IMR-90 (cell line): ENCODE measurements at regions not wholly inside any gene's neighbourhood (a gene's known extent, or its start where the extent isn't known, plus 50 kb on each side); places are given as distances from the start of the nearest gene placed in this dataset.

ENCODE experiments used
- ATAC-seq: fragments of 200-7000 bp; cut with Tn5 transposase; 2 replicates; pipeline ENCODE4 v1.9.1; 2020; ENCODE audit warnings: low read depth, mild to moderate bottlenecking, moderate library complexity
- BruUV-seq: library from RNA; stranded (reverse); fragments of 400-500 nt; replicated peaks from 2 replicates; lab custom pipeline; 2021; lab: Mats Ljungman, UMichigan
- CTCF ChIA-PET: fragments of 300-600 bp; formaldehyde crosslinking; extraction: SDS; loops from one replicate; lab custom pipeline; 2021; ENCODE audit warnings: antibody characterized with exemption; lab: Yijun Ruan, JAX
- POLR2A ChIA-PET: fragments of 300-600 bp; sonication (Branson Sonifier 250); formaldehyde crosslinking; loops from one replicate; lab custom pipeline; 2022; ENCODE audit warnings: antibody characterized with exemption; ENCODE audit not compliant: unreplicated experiment; lab: Charles Lee
- DNase-seq: peaks from one replicate; pipeline ENCODE4 v3.0.0; 2013
- H2AFZ ChIP-seq: replicated peaks from 2 replicates; pipeline ENCODE3; 2013; ENCODE audit warnings: low read length, mild to moderate bottlenecking; ENCODE audit not compliant: poor library complexity
- H2AK5ac ChIP-seq: 2 replicates; pipeline ENCODE4 v1.6.1; 2013; ENCODE audit warnings: low read depth, low read length, inconsistent platforms
- H2AK9ac ChIP-seq: replicated peaks from 2 replicates; pipeline ENCODE3; 2013; ENCODE audit warnings: mild to moderate bottlenecking, low read depth, low read length, moderate library complexity; ENCODE audit not compliant: poor library complexity
- H2BK120ac ChIP-seq: 2 replicates; pipeline ENCODE4 v1.6.1; 2013; ENCODE audit warnings: low read depth, low read length, inconsistent platforms
- H2BK15ac ChIP-seq: 3 replicates; pipeline ENCODE4 v1.6.1; 2013; ENCODE audit warnings: low read depth, low read length, inconsistent platforms
- H2BK20ac ChIP-seq: 2 replicates; pipeline ENCODE4 v1.6.1; 2013; ENCODE audit warnings: low read depth, mild to moderate bottlenecking, inconsistent platforms, low read length, moderate library complexity
- H2BK5ac ChIP-seq: 2 replicates; pipeline ENCODE4 v1.6.1; 2013; ENCODE audit warnings: mild to moderate bottlenecking, low read depth, low read length, inconsistent platforms; ENCODE audit not compliant: poor library complexity, severe bottlenecking
- H3K14ac ChIP-seq: replicated peaks from 2 replicates; pipeline ENCODE4 v1.6.1; 2013; ENCODE audit warnings: low read depth, low read length, inconsistent platforms
- H3K18ac ChIP-seq: 2 replicates; pipeline ENCODE4 v1.6.1; 2013; ENCODE audit warnings: low read depth, low read length, control low read depth
- H3K23ac ChIP-seq: 2 replicates; pipeline ENCODE4 v1.6.1; 2013; ENCODE audit warnings: low read depth, low read length, inconsistent platforms
- H3K27ac ChIP-seq: 2 replicates; pipeline ENCODE4 v1.5.1; 2013; ENCODE audit warnings: mild to moderate bottlenecking, control low read depth, low read length; ENCODE audit not compliant: insufficient read depth
- H3K27me3 ChIP-seq: 2 replicates; pipeline ENCODE4 v1.6.1; 2013; ENCODE audit warnings: low read length; ENCODE audit not compliant: control insufficient read depth, insufficient read depth
- H3K36me3 ChIP-seq: 2 replicates; pipeline ENCODE4 v1.6.1; 2013; ENCODE audit warnings: low read length, mixed read lengths; ENCODE audit not compliant: control insufficient read depth, insufficient read depth
- H3K4ac ChIP-seq: 2 replicates; pipeline ENCODE4 v1.6.1; 2013; ENCODE audit warnings: low read depth, low read length, inconsistent platforms
- H3K4me1 ChIP-seq: 2 replicates; pipeline ENCODE4 v1.6.1; 2013; ENCODE audit warnings: low read length, mixed read lengths; ENCODE audit not compliant: control insufficient read depth, insufficient read depth
- H3K4me2 ChIP-seq: 2 replicates; pipeline ENCODE4 v1.6.1; 2013; ENCODE audit warnings: low read depth, mild to moderate bottlenecking, control low read depth, low read length, moderate library complexity
- H3K4me3 ChIP-seq: 2 replicates; pipeline ENCODE4 v1.5.1; 2013; ENCODE audit warnings: low read depth, mild to moderate bottlenecking, control low read depth, low read length, moderate library complexity; ENCODE audit not compliant: insufficient read depth
- H3K56ac ChIP-seq: 2 replicates; pipeline ENCODE4 v1.6.1; 2013; ENCODE audit warnings: low read length, inconsistent platforms; ENCODE audit not compliant: insufficient read depth; ENCODE audit errors: extremely low read depth
- H3K79me1 ChIP-seq, 2 experiments: 2 replicates each; pipeline ENCODE4 v1.6.1; 2013; ENCODE audit warnings: low read length in 2 of 2, inconsistent platforms in 1 of 2, low read depth in 1 of 2
- H3K9ac ChIP-seq: 2 replicates; pipeline ENCODE4 v1.6.1; 2013; ENCODE audit warnings: low read depth, low read length, control low read depth
- H3K9me1 ChIP-seq: 2 replicates; pipeline ENCODE4 v1.6.1; 2013; ENCODE audit warnings: low read length, inconsistent platforms; ENCODE audit not compliant: insufficient read depth
- H3K9me3 ChIP-seq: 2 replicates; pipeline ENCODE4 v1.6.1; 2013; ENCODE audit warnings: low read length; ENCODE audit not compliant: control insufficient read depth, insufficient read depth
- H4K20me1 ChIP-seq: 2 replicates; pipeline ENCODE4 v1.6.1; 2013; ENCODE audit warnings: low read length, inconsistent platforms; ENCODE audit not compliant: insufficient read depth
- H4K5ac ChIP-seq: 2 replicates; pipeline ENCODE4 v1.6.1; 2013; ENCODE audit warnings: mild to moderate bottlenecking, low read depth, low read length, control low read depth
- H4K8ac ChIP-seq, 2 experiments: 2 replicates each; pipeline ENCODE4 v1.6.1; 2013; ENCODE audit warnings: low read depth in 2 of 2, low read length in 2 of 2, control low read depth in 1 of 2, inconsistent platforms in 1 of 2
- H4K91ac ChIP-seq: 2 replicates; pipeline ENCODE4 v1.6.1; 2013; ENCODE audit warnings: low read depth, low read length, inconsistent platforms; ENCODE audit not compliant: insufficient read depth
- BHLHE40 ChIP-seq: fragments of 150-350 bp; IDR thresholded peaks from 2 replicates; pipeline ENCODE4 v1.6.1; 2016; ENCODE audit warnings: mild to moderate bottlenecking, low read depth, low read length
- CEBPB ChIP-seq: IDR thresholded peaks from 2 replicates; pipeline ENCODE4 v1.6.1; 2012; ENCODE audit warnings: low read depth, low read length, improper control_type of control experiment
- CHD1 ChIP-seq: IDR thresholded peaks from 2 replicates; pipeline ENCODE4 v1.6.1; 2012; ENCODE audit warnings: low read depth, low read length, improper control_type of control experiment
- FOS ChIP-seq: fragments of 150-350 bp; IDR thresholded peaks from 2 replicates; pipeline ENCODE4 v1.6.1; 2016; ENCODE audit warnings: low read depth, low read length
- MAFK ChIP-seq: IDR thresholded peaks from 2 replicates; pipeline ENCODE4 v1.6.1; 2012; ENCODE audit warnings: low read depth, low read length, improper control_type of control experiment
- MXI1 ChIP-seq: IDR thresholded peaks from 2 replicates; pipeline ENCODE4 v1.6.1; 2012; ENCODE audit warnings: low read depth, mild to moderate bottlenecking, low read length, moderate library complexity, borderline replicate concordance
- RAD21 ChIP-seq: IDR thresholded peaks from 2 replicates; pipeline ENCODE4 v1.6.1; 2012; ENCODE audit warnings: low read length, improper control_type of control experiment
- RCOR1 ChIP-seq: IDR thresholded peaks from 2 replicates; pipeline ENCODE4 v1.6.1; 2012; ENCODE audit warnings: mild to moderate bottlenecking, low read length, improper control_type of control experiment; ENCODE audit not compliant: insufficient replicate concordance
- RFX5 ChIP-seq: IDR thresholded peaks from 2 replicates; pipeline ENCODE4 v1.8.0; 2012; ENCODE audit warnings: low read depth, mild to moderate bottlenecking, low read length, moderate library complexity
- SMC3 ChIP-seq: fragments of 150-350 bp; IDR thresholded peaks from 2 replicates; pipeline ENCODE4 v1.6.1; 2016; ENCODE audit warnings: low read depth, mild to moderate bottlenecking, antibody characterized with exemption, low read length, moderate library complexity
- WGBS, 2 experiments: methylation state at CpG; one replicate each; pipeline versions ENCODE4 v1.1.5 to v1.1.7; 2013; ENCODE audit warnings: missing lambda C conversion rate in 2 of 2; ENCODE audit not compliant: insufficient read length in 1 of 2; ENCODE audit errors: extremely low coverage in 2 of 2; 5-methylcytosine and 5-hydroxymethylcytosine counted together
- dilution Hi-C: fragments of 300-500 bp; cut with HindIII; formaldehyde crosslinking; loops from one replicate; pipeline ENCODE4 v1.14.3; 2018; ENCODE audit warnings: low sequenced_read_pairs; ENCODE audit not compliant: unreplicated experiment
- in situ Hi-C: fragments of 300-500 bp; cut with MboI; formaldehyde crosslinking; loops from 3 replicates; pipeline ENCODE4 v1.14.3; 2019; ENCODE audit warnings: low sequenced_read_pairs, inconsistent platforms, mixed read lengths
- intact Hi-C: fragments of 100-400 bp; cut with micrococcal nuclease; formaldehyde crosslinking; loops from 2 replicates; pipeline ENCODE4 v1.10.0; 2022
- TF ChIP-seq, protein P1 (sequence below): fragments of 150-350 bp; IDR thresholded peaks from 2 replicates; pipeline ENCODE4 v1.6.1; 2017; ENCODE audit warnings: mild to moderate bottlenecking, antibody characterized with exemption, low read length, low read depth
- TF ChIP-seq, protein P2 (sequence below): conservative IDR thresholded peaks from 2 replicates; pipeline ENCODE4 v1.5.1; 2012; ENCODE audit warnings: mild to moderate bottlenecking, low read depth, low read length, improper control_type of control experiment

DNA sequence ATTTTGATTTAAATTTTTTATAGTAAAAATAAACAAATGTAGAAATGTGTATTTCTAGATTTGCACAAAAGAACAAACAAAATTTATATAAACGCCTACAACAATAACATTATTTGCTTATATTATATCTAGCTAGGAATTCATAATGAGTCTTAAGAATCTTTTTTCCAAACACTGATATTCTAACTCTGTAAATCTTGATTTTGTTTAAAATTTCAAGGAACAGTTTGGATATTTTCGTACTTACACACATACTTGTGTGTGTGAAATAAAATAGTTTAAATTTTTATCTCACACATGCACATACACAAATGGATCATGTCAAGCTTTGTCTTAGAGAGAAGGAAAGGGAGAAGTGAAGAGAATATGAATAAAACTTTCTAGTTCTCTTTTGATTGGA is 868.1 kb downstream of the LTN1 start:
- Histone ChIP-seq H4K5ac (no peak overlapping the region; the same call in 1 of the 2 replicates), H3K9me1 (no peaks in the 10 kb centered on the region), H2BK20ac (no peak overlapping the region), H2BK15ac (no peak overlapping the region), H4K20me1 (no peaks in the 10 kb centered on the region), H3K4ac (no peak overlapping the region), H4K8ac (no peak overlapping the region; a peak in 2 of 4 replicates), H3K9me3 (peaks cover 1% of the 10 kb centered on the region; the same call in 1 of the 2 replicates), H3K4me1 (peaks cover 4% of the 10 kb centered on the region), H3K56ac (no peak overlapping the region), H3K4me3 (no peak overlapping the region), H3K36me3 (peaks cover 1% of the 10 kb centered on the region; the same call in 1 of the 2 replicates), H3K4me2 (no peak overlapping the region), H4K91ac (no peak overlapping the region), H3K14ac (no peak overlapping the region), H3K18ac (no peak overlapping the region), H3K9ac (no peak overlapping the region), H3K27me3 (no peaks in the 10 kb centered on the region), H2BK5ac (peak overlapping the region; percentile 97), H2BK120ac (no peak overlapping the region; the same call in 1 of the 2 replicates), H2AK9ac (no peak overlapping the region), H2AK5ac (no peak overlapping the region), H3K23ac (no peak overlapping the region), H3K79me1 (no peaks in the 10 kb centered on the region), H3K27ac (peak overlapping the region; percentile 37; the same call in 1 of the 2 replicates), H2AFZ (no peak overlapping the region)
- ChIA-PET CTCF (no interaction called here), POLR2A (no interaction called here)
- DNase-seq = peak; percentile 51
- in situ Hi-C loops (no loop called here), intact Hi-C loops (no loop called here), dilution Hi-C loops (no loop called here)
- WGBS, 2 experiments = no CpG with 5 or more reads among the region's 2 CpGs
- peak; percentile 64 for ATAC-seq
- TF ChIP-seq SMC3 = no peak
- no peak for TF ChIP-seq CHD1
- TF ChIP-seq MAFK = no peak
- no peak for TF ChIP-seq FOS
- TF ChIP-seq RFX5 = no peak
- no peak for TF ChIP-seq RAD21
- TF ChIP-seq, protein P1, sequence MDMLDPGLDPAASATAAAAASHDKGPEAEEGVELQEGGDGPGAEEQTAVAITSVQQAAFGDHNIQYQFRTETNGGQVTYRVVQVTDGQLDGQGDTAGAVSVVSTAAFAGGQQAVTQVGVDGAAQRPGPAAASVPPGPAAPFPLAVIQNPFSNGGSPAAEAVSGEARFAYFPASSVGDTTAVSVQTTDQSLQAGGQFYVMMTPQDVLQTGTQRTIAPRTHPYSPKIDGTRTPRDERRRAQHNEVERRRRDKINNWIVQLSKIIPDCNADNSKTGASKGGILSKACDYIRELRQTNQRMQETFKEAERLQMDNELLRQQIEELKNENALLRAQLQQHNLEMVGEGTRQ = no peak
- TF ChIP-seq BHLHE40 = no peak
- no peak for TF ChIP-seq MXI1
- TF ChIP-seq, protein P2, sequence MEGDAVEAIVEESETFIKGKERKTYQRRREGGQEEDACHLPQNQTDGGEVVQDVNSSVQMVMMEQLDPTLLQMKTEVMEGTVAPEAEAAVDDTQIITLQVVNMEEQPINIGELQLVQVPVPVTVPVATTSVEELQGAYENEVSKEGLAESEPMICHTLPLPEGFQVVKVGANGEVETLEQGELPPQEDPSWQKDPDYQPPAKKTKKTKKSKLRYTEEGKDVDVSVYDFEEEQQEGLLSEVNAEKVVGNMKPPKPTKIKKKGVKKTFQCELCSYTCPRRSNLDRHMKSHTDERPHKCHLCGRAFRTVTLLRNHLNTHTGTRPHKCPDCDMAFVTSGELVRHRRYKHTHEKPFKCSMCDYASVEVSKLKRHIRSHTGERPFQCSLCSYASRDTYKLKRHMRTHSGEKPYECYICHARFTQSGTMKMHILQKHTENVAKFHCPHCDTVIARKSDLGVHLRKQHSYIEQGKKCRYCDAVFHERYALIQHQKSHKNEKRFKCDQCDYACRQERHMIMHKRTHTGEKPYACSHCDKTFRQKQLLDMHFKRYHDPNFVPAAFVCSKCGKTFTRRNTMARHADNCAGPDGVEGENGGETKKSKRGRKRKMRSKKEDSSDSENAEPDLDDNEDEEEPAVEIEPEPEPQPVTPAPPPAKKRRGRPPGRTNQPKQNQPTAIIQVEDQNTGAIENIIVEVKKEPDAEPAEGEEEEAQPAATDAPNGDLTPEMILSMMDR = no peak
- no peak for TF ChIP-seq RCOR1
- no peak for TF ChIP-seq CEBPB
- BruUV-seq = no TSS peak
